GM18511 (cell line): ENCODE measurements at regions not wholly inside any gene's neighbourhood (a gene's known extent, or its start where the extent isn't known, plus 50 kb on each side); places are given as distances from the start of the nearest gene placed in this dataset.

Experiments used
- ATAC-seq: cut with Tn5 transposase; IDR thresholded peaks from one replicate; pipeline ENCODE4 v1.9.1; 2021; ENCODE audit warnings: mild to moderate bottlenecking, moderate library complexity; ENCODE audit not compliant: unreplicated experiment

- ATAC-seq: no peak
Observed at GRCh38 chr6:142558786-142559185, 257.0 kb downstream of the ADGRG6 start.

DNA sequence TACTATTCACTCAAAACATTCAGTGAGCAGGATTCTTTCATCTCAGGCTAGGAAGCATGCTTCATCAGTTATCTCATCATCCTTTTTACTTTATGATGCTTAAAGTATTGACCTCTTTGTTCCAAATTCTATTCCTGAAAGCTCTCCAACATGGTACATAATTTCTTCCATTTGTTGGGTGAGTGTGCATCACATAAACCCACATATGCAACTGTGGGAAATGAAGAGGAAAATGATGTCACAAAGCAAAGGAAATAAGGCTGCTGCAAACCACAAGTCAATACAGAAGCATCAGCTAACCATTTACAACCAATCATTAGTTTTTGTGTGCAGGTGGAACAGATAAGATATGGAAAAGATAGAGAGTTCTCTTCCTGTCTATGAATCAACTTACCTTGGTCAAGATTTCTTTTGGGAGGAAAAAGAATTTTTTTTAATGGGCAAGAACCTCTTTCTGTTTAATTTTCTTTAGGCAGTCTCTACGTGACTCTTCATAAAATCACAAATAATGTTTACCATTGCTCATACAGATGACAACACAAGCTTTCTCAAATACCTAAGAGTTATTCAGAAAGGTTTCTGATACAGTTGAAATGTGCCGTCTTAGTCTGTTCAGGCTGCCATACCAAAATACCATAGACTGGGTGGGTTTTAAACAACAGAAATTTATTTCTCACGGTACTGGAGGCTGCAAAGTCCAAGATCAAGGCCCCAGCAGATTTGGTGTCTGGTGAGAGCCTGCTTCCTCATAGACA lies 259.9 kb downstream of the ADGRG6 start:
- ATAC-seq: no peak

- ATAC-seq: no peak
Observed at GRCh38 chr6:142562865-142563264, 261.1 kb downstream of the ADGRG6 start.

- ATAC-seq: peak; percentile 65
Observed at GRCh38 chr6:142566628-142567396, 265.0 kb downstream of the ADGRG6 start.

DNA sequence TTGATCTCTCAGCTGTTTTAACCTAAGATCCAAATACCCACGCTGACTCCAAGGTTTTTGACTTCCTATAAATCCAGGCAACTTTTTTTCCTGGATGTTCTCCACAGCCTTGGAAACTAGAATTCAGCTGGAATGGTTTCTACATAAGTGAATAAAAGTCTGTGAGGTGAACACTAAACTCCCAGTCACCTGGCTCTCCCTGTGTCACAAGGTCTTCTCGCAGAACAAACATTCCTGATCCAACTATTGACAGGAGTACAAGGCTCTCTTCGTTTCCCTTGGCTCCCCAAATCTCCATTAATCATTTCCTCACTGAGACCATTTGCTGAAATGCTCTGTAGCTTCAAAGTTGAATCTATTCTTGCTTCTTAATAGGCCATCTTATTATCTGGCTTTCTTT lies 265.7 kb downstream of the ADGRG6 start:
- ATAC-seq: no peak

DNA sequence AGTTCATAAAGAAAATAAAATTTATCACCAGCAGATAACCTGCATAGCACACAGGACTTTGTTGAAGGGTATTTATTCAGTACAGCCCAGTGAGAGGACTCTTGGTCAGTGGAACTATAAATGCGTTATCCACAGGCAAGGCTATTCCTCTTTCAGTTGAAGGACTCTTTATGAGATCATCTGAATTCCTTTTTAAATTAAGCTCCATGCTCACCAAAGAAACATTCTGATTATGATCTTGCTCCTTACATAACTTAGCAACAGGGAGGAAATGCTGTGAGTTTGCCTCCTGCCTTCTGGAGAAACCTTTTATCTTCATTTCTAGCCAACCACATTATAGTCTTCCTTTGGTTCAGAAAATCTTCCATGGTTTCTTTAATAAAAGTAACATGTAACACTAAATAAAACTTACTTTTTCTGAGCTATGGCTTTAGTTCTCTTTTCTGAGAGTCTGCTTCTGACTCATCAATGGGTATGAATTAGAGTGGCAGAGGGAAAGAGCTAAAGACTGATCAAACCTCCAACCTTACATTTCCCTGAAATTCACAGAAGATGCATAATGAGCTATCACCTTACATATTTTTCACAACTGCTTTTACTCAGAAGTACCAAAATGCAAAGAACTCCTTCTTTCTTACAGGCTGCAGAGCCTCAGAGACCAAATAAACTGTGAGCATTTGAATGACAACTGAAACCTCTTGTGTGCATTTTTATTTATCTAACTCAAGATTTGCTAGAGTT lies 267.2 kb downstream of the ADGRG6 start:
- ATAC-seq: no peak

- no peak for ATAC-seq
Observed at GRCh38 chr6:142569676-142570075, 267.9 kb downstream of the ADGRG6 start.

DNA sequence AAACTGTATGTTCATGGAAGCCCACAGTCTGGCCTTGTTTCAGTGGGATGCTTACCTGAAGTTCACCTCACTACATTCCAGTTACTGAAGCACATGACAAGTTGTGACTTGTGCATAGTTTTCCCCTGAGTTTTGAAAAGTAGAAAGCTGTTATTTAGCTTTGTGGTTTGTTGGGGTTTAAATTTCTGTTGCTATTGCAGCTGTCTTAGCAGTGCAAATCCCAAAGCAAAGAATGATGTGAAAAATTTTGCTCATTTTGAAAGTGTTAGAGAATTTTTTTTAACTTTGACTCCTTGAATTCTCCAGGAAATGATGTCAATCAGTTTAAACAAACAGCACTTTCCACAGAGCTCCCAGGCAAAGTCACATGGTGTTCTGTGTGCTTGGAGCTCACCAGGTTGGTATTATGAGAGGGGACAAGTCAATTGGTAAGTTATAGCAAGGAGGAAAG lies 268.4 kb downstream of the ADGRG6 start:
- no peak for ATAC-seq

DNA sequence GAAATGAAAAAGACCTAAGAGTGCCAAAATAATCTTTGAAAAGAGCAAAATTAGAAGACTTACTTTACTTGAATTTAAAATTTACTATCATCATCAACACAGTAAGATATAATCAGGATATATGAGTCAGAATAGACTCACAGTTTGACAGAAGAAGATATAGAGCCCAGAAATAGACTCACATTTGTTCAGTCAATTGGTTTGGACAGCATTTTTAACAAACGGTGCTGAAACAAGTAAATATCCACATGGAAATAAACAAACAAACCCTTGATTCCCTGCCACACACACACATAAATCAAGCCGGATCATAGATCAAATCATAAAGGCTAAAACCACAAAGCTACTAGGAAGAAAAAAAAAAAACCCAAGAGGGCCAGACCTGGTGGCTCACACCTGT lies 291.1 kb downstream of the ADGRG6 start:
- ATAC-seq: no peak

DNA sequence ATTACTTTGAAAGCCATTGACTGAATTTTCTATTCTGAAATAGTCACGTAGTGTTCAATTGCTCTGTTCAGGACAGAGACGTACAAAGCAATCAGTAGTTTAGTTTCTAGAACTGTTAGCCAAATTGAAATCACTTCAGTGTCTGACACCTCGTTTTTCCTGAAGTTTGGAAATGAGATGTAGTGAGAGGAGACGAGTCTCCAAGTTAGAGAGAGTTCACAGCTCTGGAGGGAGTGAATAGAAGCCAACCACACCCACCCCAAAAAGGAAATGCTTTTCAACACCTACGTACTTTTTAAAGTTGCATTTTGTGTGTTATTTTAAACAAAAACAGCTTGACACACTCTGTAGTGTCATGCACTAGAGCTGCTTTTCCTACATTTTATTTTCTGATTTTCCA lies 296.0 kb downstream of the ADGRG6 start:
- no peak for ATAC-seq

DNA sequence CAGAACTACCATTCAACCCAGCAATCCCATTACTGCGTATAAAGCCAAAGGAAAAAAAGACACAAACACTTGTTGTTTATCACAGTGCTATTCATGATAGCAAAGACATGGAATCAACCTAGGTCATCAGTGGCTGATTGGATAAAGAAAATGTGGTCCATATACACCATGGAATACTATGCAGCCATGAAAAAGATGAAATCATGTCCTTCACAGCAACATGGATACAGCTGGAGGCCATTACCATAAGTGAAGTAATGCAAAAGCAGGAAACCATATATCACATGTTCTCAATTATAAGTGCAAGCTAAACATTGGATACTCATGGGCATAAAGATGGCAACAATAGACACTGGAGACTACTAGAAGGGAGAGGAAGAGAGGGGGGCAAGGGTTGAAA lies 299.6 kb downstream of the ADGRG6 start:
- ATAC-seq: no peak

DNA sequence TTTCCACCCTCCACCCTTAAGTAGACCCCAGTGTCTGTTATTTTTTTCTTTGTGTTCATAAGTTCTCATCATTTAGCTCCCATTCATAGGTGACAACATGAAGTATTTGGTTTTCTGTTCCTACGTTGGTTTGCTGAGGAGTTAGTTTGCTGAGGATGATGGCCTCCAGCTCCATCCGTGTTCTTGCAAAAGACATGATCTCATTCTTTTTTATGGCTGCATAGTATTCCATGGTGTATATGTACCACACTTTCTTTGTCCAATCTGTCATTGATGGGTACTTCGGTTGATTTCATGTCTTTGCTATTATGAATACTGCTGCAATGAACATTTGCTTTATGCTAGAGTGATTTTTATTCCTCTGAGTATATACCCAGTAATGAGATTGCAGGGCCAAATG lies 301.2 kb downstream of the ADGRG6 start:
- ATAC-seq: no peak

GRCh38 chr6:142605922-142606485 lies 304.2 kb downstream of the ADGRG6 start:
- no peak for ATAC-seq

- ATAC-seq: no peak
Observed at GRCh38 chr6:142612956-142613355, 311.1 kb downstream of the ADGRG6 start.

DNA sequence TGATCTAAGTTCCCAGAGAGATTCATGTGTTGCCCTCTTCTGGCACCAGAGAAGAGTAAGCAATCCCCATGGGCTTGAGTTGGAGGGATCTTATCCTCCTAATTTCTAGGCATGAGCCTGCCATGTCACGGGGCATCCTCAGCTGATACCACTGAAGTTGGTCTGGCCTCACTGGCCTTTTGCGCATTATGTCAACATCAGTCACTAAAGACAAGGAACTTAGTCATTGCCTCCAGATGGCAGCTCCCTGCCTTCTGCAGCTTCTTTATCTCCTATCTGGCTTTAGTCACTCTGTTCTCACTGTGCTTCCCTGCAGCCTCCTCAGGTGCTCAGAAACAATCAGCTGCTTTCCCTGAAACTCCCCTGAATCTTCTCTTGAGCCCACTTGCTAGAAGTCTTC lies 312.2 kb downstream of the ADGRG6 start:
- no peak for ATAC-seq

DNA sequence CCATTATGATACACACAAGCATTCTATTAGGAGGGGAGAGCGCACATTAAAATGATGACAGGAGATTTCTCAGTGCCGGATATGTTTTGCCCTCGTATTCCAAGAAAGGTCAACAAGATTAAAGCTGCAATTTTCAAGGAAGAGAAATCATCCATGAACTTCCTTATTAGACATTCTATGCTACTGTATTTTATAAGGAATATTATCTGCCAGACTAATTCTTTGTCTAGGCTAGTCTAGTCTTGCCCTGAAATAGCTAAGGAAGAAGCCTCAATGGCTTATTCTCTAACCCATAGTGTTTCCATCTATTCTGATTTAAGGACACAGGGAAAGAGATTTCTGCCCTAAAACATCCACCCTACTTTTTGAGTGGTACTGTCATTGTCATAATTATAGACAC lies 315.4 kb downstream of the ADGRG6 start:
- ATAC-seq: no peak

GRCh38 chr6:142621822-142622221 lies 320.0 kb downstream of the ADGRG6 start:
- no peak for ATAC-seq

- no peak for ATAC-seq
Observed at GRCh38 chr6:142624978-142625715, 319.8 kb downstream of the HIVEP2 start.

DNA sequence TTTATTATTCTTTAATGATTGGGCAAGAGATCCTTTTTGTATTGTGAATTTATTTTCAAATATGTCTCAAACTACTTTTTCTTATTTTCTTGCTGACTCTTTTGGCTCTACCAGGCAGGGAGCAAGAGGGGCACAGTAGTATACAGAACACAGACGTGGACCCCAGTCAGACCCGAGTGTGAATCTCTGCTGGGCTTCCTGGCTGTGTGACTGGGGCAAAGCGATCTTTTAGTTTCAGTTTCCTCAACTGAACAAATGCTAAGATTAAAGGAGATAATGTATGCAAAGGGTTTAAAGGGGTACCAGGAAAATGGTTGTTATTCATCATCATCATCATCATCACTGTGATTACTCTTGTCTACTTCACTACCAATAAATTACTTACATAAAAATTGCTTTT lies 317.5 kb downstream of the HIVEP2 start:
- ATAC-seq: no peak

DNA sequence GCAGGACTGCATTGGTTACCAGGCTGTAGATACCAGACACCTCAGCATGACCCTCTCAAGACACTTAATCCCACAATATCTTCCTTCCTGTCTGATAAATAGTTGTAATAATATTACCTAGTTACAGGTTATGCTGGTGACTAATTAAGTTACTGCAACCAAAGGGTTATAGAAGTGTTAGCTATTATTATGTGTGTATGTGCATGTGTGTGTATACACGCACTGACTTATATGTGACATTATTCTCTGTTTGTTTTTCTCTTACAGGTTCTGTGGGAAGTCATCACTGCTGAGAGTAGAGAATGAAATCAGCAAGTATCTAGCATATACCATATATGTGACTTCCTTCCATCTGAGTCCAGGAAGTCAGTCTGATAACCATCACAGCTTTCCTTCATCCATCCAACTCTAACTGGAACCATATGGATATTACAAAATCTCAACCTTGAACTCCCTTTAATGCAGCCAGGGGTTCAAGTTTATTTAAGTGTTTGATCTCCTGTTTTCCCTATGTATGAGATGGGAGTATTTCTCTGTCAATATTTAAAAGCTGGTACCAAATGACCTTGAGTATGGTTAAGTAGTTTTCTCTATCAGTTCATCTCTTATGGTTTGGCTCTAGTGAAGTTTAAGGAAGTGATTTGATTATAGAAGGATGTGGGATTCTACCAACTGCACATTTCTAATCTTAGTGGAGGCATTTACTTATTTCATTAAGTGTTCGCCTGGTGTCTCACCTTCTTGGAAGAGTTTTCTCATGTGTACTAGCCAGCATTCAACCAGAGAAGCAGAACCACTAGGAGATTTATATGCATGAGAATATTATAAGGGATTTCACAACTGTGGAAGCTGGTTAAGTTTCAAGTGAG lies 313.2 kb downstream of the HIVEP2 start:
- ATAC-seq: no peak
